Omental fat pad (tissue), 3 donors: ENCODE measurements at regions not wholly inside any gene's neighbourhood (a gene's known extent, or its start where the extent isn't known, plus 50 kb on each side); places are given as distances from the start of the nearest gene placed in this dataset.
"Not testable (repeated sequence)": the region's sequence is repeated elsewhere in the genome, so short reads cannot be mapped to it uniquely, and the experiment has no call there.

Experiments
- ATAC-seq: fragments of 150-250 bp; one replicate; pipeline ENCODE4 v1.9.1; 2016; ENCODE audit warnings: mild to moderate bottlenecking, moderate library complexity; ENCODE audit not compliant: low FRiP score
- DNase-seq: peaks from one replicate; pipeline ENCODE4 v3.0.0-alpha.2; 2019; ENCODE audit warnings: low spot score
- CTCF ChIP-seq, 3 donors: fragments of 450-650 bp; IDR thresholded peaks; one replicate each; pipeline ENCODE4 v1.5.1; 2016 to 2017; ENCODE audit warnings: antibody characterized with exemption in 3 of 3, mild to moderate bottlenecking in 3 of 3, moderate library complexity in 2 of 3

DNA sequence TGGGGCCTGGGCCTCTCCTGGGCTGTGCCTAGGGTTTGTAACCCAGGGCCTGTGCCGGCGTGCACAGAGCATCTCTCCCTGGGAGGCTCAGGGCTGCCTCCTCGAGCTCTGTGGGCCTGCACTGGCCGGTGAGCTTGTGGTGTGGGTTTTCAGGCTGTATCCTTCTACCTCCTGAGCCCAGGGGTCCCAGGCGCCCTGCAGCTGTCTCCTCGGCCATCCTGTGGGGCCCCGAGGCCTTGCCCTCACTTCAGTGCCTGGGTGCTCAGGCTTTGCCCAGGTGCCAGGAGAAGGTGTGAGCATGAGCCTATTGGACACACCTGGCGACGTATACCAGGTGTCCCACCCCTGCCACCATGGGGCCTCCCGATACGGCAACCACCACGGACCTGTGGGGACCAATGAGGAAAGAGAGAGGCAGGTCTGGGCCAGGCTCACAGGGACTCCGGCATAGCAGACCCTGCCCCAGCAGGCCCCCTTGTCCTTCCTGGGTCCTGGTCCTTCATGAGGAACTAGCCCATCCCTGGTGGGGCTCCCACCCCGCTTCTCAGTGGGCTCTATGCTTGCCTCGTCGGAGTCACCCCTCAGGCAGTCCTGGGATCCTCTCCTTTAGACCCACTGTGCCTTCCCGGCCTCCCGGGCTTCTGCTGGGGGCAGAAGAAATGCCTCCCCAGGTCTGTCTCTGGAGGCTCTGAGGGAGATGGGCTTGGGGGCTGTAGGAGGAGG lies 400.2 kb downstream of the TMEM121 start:
- DNase-seq (no peak), ATAC-seq (no peak)
- TF ChIP-seq CTCF (IDR thresholded peaks at IDR 0.05) = no peak

- TF ChIP-seq CTCF (IDR thresholded peaks at IDR 0.05) = no peak
- DNase-seq (no peak), ATAC-seq (no peak)
Observed at GRCh38 chr14:105927096-105928060, 401.0 kb downstream of the TMEM121 start.

GRCh38 chr14:105928171-105929111 lies 402.1 kb downstream of the TMEM121 start:
- ATAC-seq, DNase-seq: not testable (repeated sequence)

DNA sequence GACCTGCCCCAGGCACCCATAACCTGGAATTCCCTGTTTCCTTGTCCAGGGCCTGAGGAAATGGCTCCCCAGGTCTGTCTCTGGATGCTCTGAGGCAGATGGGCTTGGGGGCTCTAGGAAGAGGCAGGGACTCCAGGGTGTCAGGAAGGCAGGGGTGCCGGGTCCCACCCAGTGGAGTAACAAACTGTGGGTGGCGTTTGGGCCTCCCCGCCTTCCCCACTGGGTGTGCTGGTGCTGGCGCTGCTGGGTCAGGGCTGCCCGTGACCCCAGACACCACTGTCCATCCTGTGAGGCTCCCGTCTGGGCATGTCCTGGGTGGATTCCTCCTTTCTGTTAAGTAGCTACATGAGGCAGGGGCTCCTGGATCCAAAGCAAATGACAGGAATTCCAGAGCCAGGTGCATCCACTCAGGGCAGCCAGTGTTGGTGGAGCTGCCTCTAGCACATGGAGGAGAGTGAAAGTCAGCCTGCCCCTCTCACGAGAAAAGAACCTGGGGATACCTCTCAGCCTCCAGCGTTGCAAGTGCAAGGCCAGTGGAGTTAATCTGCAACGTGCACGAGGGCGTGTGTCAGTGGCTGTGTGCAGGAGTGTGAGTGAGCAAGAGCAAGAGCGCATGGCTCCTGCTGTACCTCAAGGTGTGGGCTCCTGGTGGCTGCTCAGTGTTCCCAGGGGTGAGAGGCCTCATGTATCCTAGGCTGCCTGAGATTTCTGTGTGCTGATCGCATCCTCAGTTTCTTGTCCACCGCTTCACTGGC lies 403.1 kb downstream of the TMEM121 start:
- no peak for TF ChIP-seq CTCF (IDR thresholded peaks at IDR 0.05)
- no peak for ATAC-seq
- DNase-seq = no peak

DNA sequence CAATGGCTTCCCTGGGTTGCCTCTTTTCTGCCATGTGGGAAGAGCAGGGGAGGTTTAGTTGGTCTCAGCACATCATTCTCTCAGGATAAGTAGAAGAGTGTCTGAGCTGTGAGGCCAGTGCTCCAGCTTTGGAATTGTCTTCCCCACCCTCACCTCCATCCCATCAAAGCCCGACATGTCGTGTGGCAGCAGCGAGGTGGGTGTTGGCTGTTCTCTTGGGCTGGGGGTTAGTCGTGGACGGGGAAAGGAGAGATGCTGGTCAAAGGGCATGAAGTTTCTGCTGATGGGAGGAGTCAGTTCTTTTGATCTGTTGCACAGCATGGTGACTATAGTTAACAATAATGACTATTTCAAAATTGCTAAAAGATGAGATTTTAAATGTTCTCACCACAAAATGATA lies 404.2 kb downstream of the TMEM121 start:
- ATAC-seq (no peak), DNase-seq (no peak)
- no peak for TF ChIP-seq CTCF (IDR thresholded peaks at IDR 0.05)

DNA sequence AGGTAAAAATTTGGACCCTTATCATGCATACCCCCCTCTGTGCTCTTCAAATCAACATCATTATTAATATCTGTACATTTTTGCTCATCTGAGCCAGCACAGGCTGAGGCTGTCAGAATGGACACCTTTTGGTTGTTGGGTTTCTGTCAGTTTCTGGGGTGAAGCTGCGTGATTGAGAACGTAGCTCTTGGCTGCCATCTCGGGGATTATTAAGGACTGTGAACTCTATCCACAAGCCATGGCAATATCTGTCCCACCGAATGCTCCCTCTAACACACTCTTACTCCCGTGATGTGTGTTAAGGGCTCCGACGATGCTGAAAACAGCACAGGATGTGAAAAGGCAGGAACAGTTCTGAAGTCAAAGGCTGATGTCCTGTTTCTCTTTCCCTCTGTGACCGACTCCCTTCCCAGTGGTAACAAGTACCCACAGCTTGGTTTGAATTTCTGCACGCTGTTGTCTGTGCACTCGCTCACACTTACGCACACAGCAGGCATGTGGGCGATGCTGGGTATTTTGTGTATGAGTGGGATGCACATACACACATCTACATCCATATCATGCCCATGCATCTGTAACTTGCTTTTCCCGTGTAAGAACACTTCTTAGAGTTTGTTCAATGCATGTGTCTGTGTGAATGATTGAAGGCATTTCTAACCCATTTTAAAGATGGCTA lies 405.6 kb downstream of the TMEM121 start:
- DNase-seq = no peak
- ATAC-seq = no peak
- TF ChIP-seq CTCF (IDR thresholded peaks at IDR 0.05) = no peak
